Kidney (tissue), 13 donors: ENCODE measurements at regions not wholly inside any gene's neighbourhood (a gene's known extent, or its start where the extent isn't known, plus 50 kb on each side); places are given as distances from the start of the nearest gene placed in this dataset.

Experiments
- DNase-seq, 5 donors: peaks; one replicate each; pipeline ENCODE4 v3.0.0-alpha.2; 2013 to 2020
- FAIRE-seq: peaks from 2 replicates; lab custom pipeline; 2012; peaks lifted over from hg19 to GRCh38; lab: Jason Lieb, UNC
- H3K27ac ChIP-seq, 2 donors: one replicate each; pipeline ENCODE4 v1.7.0; 2013; ENCODE audit warnings: low read depth in 2 of 2, low read length in 2 of 2, inconsistent platforms in 1 of 2
- H3K27me3 ChIP-seq: one replicate; pipeline ENCODE4 v1.7.1; 2013; ENCODE audit warnings: low read length, inconsistent platforms; ENCODE audit not compliant: control insufficient read depth, insufficient read depth
- H3K36me3 ChIP-seq, 3 donors: one replicate each; pipeline versions ENCODE4 v1.7.0 to v1.7.1; 2013; ENCODE audit warnings: low read length in 3 of 3, control low read depth in 1 of 3, inconsistent platforms in 1 of 3; ENCODE audit not compliant: insufficient read depth in 3 of 3, control insufficient read depth in 2 of 3
- H3K4me1 ChIP-seq, 3 donors: one replicate each; pipeline versions ENCODE4 v1.7.0 to v1.7.1; 2013; ENCODE audit warnings: low read length in 3 of 3, inconsistent platforms in 1 of 3, low read depth in 1 of 3; ENCODE audit not compliant: control insufficient read depth in 2 of 3, insufficient read depth in 2 of 3
- H3K4me3 ChIP-seq, 3 donors: one replicate each; pipeline versions ENCODE4 v1.7.0 to v1.8.1; 2013; ENCODE audit warnings: low read length in 3 of 3, control low read depth in 1 of 3, inconsistent platforms in 1 of 3
- H3K9ac ChIP-seq, 3 donors: one replicate each; pipeline versions ENCODE4 v1.7.0 to v1.7.1; 2013; ENCODE audit warnings: low read length in 3 of 3, control low read depth in 1 of 3, inconsistent platforms in 1 of 3
- H3K9me3 ChIP-seq, 3 donors: one replicate each; pipeline versions ENCODE4 v1.7.0 to v1.7.1; 2013; ENCODE audit warnings: low read length in 3 of 3, control low read depth in 1 of 3, inconsistent platforms in 1 of 3; ENCODE audit not compliant: control insufficient read depth in 2 of 3, insufficient read depth in 1 of 3
- CTCF ChIP-seq: IDR thresholded peaks from 3 replicates; pipeline ENCODE4 v1.5.1; 2012; ENCODE audit warnings: mild to moderate bottlenecking, moderate library complexity, borderline replicate concordance; ENCODE audit not compliant: insufficient read depth; ENCODE audit errors: extremely low read depth
- intact Hi-C: fragments of 100-400 bp; cut with DNase I; formaldehyde crosslinking; loops from one replicate; pipeline ENCODE4 v1.11.1; 2022
- donor health status: control.
- donor health status: control.
- donor health status: control.
- donor health status: control.
- donor health status: control.
- donor health status: DM: yes; HTN: yes; CAD: no.
- donor health status: Normal renal cell carcinoma (clear cell type).

GRCh38 chr2:16039823-16040222 is 99.5 kb downstream of the MYCN start:
- Histone ChIP-seq H3K4me3 (no peak overlapping the region), H3K36me3 (no peaks in the 10 kb centered on the region), H3K4me1 (no peaks in the 10 kb centered on the region), H3K27ac (no peak overlapping the region), H3K27me3 (no peaks in the 10 kb centered on the region), H3K9me3 (no peaks in the 10 kb centered on the region), H3K9ac (no peak overlapping the region)
- DNase-seq = no peak
- FAIRE-seq = no peak
- intact Hi-C loops = no loop called here
- TF ChIP-seq CTCF = no peak

- no peak overlapping the region for H3K27ac ChIP-seq
- TF ChIP-seq CTCF = no peak
- no peaks in the 10 kb centered on the region for H3K27me3 ChIP-seq
- H3K9me3 ChIP-seq = no peaks in the 10 kb centered on the region
- intact Hi-C loops = no loop called here
- H3K36me3 ChIP-seq = no peaks in the 10 kb centered on the region
- no peak for FAIRE-seq
- no peaks in the 10 kb centered on the region for H3K4me1 ChIP-seq
- no peak overlapping the region for H3K4me3 ChIP-seq
- no peak for DNase-seq
- H3K9ac ChIP-seq = no peak overlapping the region
Measured at GRCh38 chr2:16039055-16039454, 98.7 kb downstream of the MYCN start.

GRCh38 chr2:16038621-16039020 is 98.3 kb downstream of the MYCN start:
- Histone ChIP-seq H3K27me3 (no peaks in the 10 kb centered on the region), H3K4me3 (no peak overlapping the region), H3K4me1 (no peaks in the 10 kb centered on the region), H3K27ac (no peak overlapping the region), H3K9me3 (no peaks in the 10 kb centered on the region), H3K36me3 (no peaks in the 10 kb centered on the region), H3K9ac (no peak overlapping the region)
- DNase-seq (peak in 4 of 5 donors; percentile 79 to 90 (median 86)), FAIRE-seq (no peak)
- no peak for TF ChIP-seq CTCF
- intact Hi-C loops = no loop called here

GRCh38 chr2:16037808-16038457 is 97.6 kb downstream of the MYCN start:
- peak in 4 of 5 donors; percentile 76 to 84 (median 80) for DNase-seq

More at GRCh38 chr2:16037808-16038457, 97.6 kb downstream of the MYCN start:
- H3K27ac ChIP-seq = no peak overlapping the region
- no peaks in the 10 kb centered on the region for H3K36me3 ChIP-seq
- no peak overlapping the region for H3K4me3 ChIP-seq
- no peaks in the 10 kb centered on the region for H3K27me3 ChIP-seq
- no peak for FAIRE-seq
- no peaks in the 10 kb centered on the region for H3K9me3 ChIP-seq
- no peak for TF ChIP-seq CTCF
- intact Hi-C loops = no loop called here
- no peaks in the 10 kb centered on the region for H3K4me1 ChIP-seq
- H3K9ac ChIP-seq = no peak overlapping the region
